OCI-M1 (cell line): ENCODE measurements at regions not wholly inside any gene's neighbourhood (a gene's known extent, or its start where the extent isn't known, plus 50 kb on each side); places are given as distances from the start of the nearest gene placed in this dataset.
"Not testable (repeated sequence)": the region's sequence is repeated elsewhere in the genome, so short reads cannot be mapped to it uniquely, and the experiment has no call there.

Source experiments
- DNase-seq: peaks from one replicate; lab custom pipeline; 2025; lab: John Stamatoyannopoulos, UW

GRCh38 chr3:90197383-90197782, 1090.0 kb downstream of the EPHA3 start:
- not testable (repeated sequence) for DNase-seq

DNA sequence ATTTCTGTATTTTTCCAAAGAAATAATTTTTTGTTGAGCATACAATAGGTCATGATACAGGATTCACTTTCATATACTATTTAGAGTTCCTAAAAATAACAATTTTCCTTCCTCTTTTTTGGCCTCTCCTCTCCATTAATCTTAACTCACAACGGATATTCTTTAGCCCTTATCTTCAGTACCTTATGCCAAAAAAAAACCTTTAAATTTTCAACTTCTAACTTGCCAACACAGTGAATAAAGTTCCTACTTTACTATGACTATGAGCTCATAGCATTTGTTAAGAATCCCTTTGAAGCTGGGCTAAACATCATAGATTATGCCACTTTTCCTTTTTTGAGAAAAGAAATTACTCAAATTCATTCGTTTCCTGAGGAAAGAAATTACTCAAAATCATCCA, 1095.5 kb downstream of the EPHA3 start:
- peak; percentile 80 for DNase-seq

DNA sequence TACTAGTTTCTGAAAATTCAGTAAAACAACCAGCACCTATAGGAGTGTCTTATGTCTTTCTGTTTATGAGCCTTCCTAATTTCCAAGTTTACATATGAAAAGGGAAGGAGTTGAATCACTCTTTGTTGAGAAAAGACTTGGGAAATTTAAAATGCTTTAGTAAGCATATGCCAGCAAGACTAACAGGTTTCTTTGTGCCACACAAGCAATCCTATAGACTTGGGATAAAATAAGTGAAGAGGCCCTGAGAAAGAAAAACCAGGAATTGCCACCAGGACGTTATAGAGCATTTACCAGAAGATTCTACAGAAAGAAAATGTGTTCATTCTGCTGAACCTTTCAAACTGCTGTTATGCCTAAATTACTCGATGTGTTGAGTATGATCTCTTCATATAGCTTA, 1099.1 kb downstream of the EPHA3 start:
- not testable (repeated sequence) for DNase-seq

GRCh38 chr3:90207353-90208097, 1100.1 kb downstream of the EPHA3 start:
- DNase-seq: not testable (repeated sequence)

GRCh38 chr3:90221900-90222299, 1114.5 kb downstream of the EPHA3 start:
- no peak for DNase-seq

GRCh38 chr3:90241481-90241880, 1134.1 kb downstream of the EPHA3 start:
- DNase-seq: no peak

GRCh38 chr3:90253131-90253530, 1145.7 kb downstream of the EPHA3 start:
- peak; percentile 83 for DNase-seq

GRCh38 chr3:90261481-90262433, 1154.3 kb downstream of the EPHA3 start:
- peak; percentile 74 for DNase-seq
